ENCODE measurements at regions not wholly inside any gene's neighbourhood (a gene's known extent, or its start where the extent isn't known, plus 50 kb on each side); places are given as distances from the start of the nearest gene placed in this dataset.

GRCh38 chr21:41660748-41661147 is 106.1 kb downstream of the RIPK4 start (continued):
- TF ChIP-seq GLI4 (CRISPR knock-in tag; IDR thresholded peaks at IDR 0.05; ENCODE audit: borderline replicate concordance) (no peak), HIC2 (CRISPR knock-in tag; IDR thresholded peaks at IDR 0.05; ENCODE audit: low read depth) (no peak), TEAD3 (CRISPR knock-in tag; optimal IDR thresholded peaks at IDR 0.05; ENCODE audit: borderline replicate concordance) (no peak), ZNF142 (CRISPR knock-in tag; IDR thresholded peaks at IDR 0.05) (no peak), CEBPB (IDR thresholded peaks at IDR 0.05; ENCODE audit: borderline replicate concordance, low read depth, low read length) (no peak), U2AF2 (IDR thresholded peaks at IDR 0.05; ENCODE audit: low read depth, low read length) (no peak), FOXK1 (CRISPR knock-in tag; IDR thresholded peaks at IDR 0.05; ENCODE audit: borderline replicate concordance, low read depth) (no peak), PAWR (CRISPR knock-in tag; IDR thresholded peaks at IDR 0.05; ENCODE audit: borderline replicate concordance) (no peak), TCF12 (IDR thresholded peaks at IDR 0.05) (no peak), TCF12 (CRISPR knock-in tag; IDR thresholded peaks at IDR 0.05) (no peak)

Data from HepG2 (cell line).